Osteoblast (primary cell): ENCODE measurements at regions not wholly inside any gene's neighbourhood (a gene's known extent, or its start where the extent isn't known, plus 50 kb on each side); places are given as distances from the start of the nearest gene placed in this dataset.
"Not testable (repeated sequence)": the region's sequence is repeated elsewhere in the genome, so short reads cannot be mapped to it uniquely, and the experiment has no call there.

Experiments used
- DNase-seq: peaks from one replicate; pipeline ENCODE4 v3.0.0; 2011; ENCODE audit warnings: low spot score, mixed read lengths; ENCODE audit not compliant: insufficient read length; ENCODE audit errors: missing footprints
- H2AFZ ChIP-seq: 2 replicates; pipeline ENCODE4 v1.6.0; 2011; ENCODE audit warnings: mild to moderate bottlenecking, low read length
- H3K27ac ChIP-seq: 2 replicates; pipeline ENCODE4 v1.5.1; 2011; ENCODE audit warnings: mild to moderate bottlenecking, low read depth, low read length, moderate library complexity
- H3K27me3 ChIP-seq: 2 replicates; pipeline ENCODE4 v1.6.0; 2012; ENCODE audit warnings: mild to moderate bottlenecking, control low read depth, inconsistent platforms, low read length, moderate library complexity; ENCODE audit not compliant: insufficient read depth
- H3K36me3 ChIP-seq: 2 replicates; pipeline ENCODE4 v1.5.1; 2011; ENCODE audit warnings: mild to moderate bottlenecking, low read length, control low read depth, moderate library complexity; ENCODE audit not compliant: insufficient read depth
- H3K4me1 ChIP-seq: 2 replicates; pipeline ENCODE4 v1.5.1; 2011; ENCODE audit warnings: mild to moderate bottlenecking, low read length, control low read depth, moderate library complexity; ENCODE audit not compliant: insufficient read depth
- H3K4me2 ChIP-seq: 2 replicates; pipeline ENCODE4 v1.6.0; 2011; ENCODE audit warnings: mild to moderate bottlenecking, low read length; ENCODE audit not compliant: insufficient read depth
- H3K4me3 ChIP-seq: fragments of 200-600 bp; sonication (generic); 3 replicates; pipeline ENCODE4 v1.5.1; 2012; ENCODE audit warnings: mild to moderate bottlenecking, low read length, inconsistent platforms; ENCODE audit not compliant: insufficient read depth
- H3K79me2 ChIP-seq: 2 replicates; pipeline ENCODE4 v1.6.0; 2012; ENCODE audit warnings: mild to moderate bottlenecking, low read length, control low read depth, inconsistent platforms; ENCODE audit not compliant: insufficient read depth
- H3K9me3 ChIP-seq: 2 replicates; pipeline ENCODE4 v1.5.1; 2011; ENCODE audit warnings: low read depth, low read length, control low read depth
- H4K20me1 ChIP-seq: 2 replicates; pipeline ENCODE4 v1.6.0; 2012; ENCODE audit warnings: mild to moderate bottlenecking, low read length, control low read depth; ENCODE audit not compliant: insufficient read depth
- TF ChIP-seq, protein P1 (sequence below): IDR thresholded peaks from 2 replicates; pipeline ENCODE4 v1.5.1; 2011; ENCODE audit warnings: mild to moderate bottlenecking, low read depth, low read length, moderate library complexity; ENCODE audit errors: extremely low read depth

DNA sequence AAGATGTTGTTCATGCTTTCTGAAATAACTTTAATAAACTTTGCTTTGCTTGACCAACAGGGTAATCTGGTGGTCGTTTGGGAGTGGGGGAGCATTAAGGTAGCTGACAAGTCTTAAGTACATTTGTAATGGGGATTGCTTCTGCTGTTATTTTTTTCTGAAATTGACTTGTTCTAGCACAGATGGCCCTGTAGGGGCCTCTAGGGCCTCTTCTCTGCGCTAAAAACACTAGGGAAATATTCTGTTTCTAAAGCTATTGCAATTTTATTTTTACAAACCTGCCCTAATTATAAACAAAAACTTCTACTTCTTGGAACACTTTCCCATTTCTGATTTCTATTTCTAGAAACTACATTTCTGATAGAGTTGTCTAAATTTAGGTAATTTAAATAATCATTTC, 191.3 kb upstream of the KCNJ3 start:
- Histone ChIP-seq H2AFZ (no peak overlapping the region), H4K20me1 (no peaks in the 10 kb centered on the region), H3K36me3 (no peaks in the 10 kb centered on the region), H3K27me3 (no peaks in the 10 kb centered on the region), H3K4me3 (no peak overlapping the region), H3K79me2 (no peaks in the 10 kb centered on the region), H3K4me2 (no peak overlapping the region), H3K4me1 (no peaks in the 10 kb centered on the region), H3K27ac (no peak overlapping the region), H3K9me3 (no peaks in the 10 kb centered on the region)
- DNase-seq, result no peak
- TF ChIP-seq, protein P1, sequence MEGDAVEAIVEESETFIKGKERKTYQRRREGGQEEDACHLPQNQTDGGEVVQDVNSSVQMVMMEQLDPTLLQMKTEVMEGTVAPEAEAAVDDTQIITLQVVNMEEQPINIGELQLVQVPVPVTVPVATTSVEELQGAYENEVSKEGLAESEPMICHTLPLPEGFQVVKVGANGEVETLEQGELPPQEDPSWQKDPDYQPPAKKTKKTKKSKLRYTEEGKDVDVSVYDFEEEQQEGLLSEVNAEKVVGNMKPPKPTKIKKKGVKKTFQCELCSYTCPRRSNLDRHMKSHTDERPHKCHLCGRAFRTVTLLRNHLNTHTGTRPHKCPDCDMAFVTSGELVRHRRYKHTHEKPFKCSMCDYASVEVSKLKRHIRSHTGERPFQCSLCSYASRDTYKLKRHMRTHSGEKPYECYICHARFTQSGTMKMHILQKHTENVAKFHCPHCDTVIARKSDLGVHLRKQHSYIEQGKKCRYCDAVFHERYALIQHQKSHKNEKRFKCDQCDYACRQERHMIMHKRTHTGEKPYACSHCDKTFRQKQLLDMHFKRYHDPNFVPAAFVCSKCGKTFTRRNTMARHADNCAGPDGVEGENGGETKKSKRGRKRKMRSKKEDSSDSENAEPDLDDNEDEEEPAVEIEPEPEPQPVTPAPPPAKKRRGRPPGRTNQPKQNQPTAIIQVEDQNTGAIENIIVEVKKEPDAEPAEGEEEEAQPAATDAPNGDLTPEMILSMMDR, result no peak

DNA sequence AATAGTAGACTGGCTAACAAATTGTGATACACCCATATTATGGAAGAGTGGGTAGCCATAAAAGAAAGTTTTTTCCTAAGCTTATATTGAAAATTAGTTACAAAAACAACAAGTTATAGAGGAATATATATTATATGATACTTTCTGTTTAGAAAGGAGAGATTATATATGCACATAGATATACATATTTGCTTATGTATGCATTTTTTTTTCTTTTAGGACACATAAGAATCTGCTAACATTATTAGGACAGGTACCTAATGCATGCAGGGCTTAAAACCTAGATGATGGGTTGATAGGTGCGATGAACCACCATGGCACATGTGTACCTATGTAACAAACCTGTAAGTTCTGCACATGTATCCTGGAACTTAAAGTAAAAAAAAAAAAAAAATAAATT, 179.6 kb upstream of the KCNJ3 start:
- DNase-seq, result no peak
- H3K9me3 ChIP-seq, result peaks cover 5% of the 10 kb centered on the region
- TF ChIP-seq, protein P1, result no peak

GRCh38 chr2:154520951-154521350, 177.5 kb upstream of the KCNJ3 start:
- not testable (repeated sequence) for H3K4me3 ChIP-seq, H3K27me3 ChIP-seq

More for the DNA sequence above, 179.6 kb upstream of the KCNJ3 start:
- H4K20me1 ChIP-seq, result no peaks in the 10 kb centered on the region
- no peaks in the 10 kb centered on the region for H3K27me3 ChIP-seq
- no peak overlapping the region for H2AFZ ChIP-seq
- H3K4me1 ChIP-seq, result no peaks in the 10 kb centered on the region
- no peak overlapping the region for H3K4me3 ChIP-seq
- no peaks in the 10 kb centered on the region for H3K79me2 ChIP-seq
- H3K27ac ChIP-seq, result no peak overlapping the region
- no peaks in the 10 kb centered on the region for H3K36me3 ChIP-seq
- no peak overlapping the region for H3K4me2 ChIP-seq

GRCh38 chr2:154526234-154526633, 172.3 kb upstream of the KCNJ3 start:
- H3K27me3 ChIP-seq, result no peaks in the 10 kb centered on the region
- no peak overlapping the region for H3K27ac ChIP-seq

More at GRCh38 chr2:154520951-154521350, 177.5 kb upstream of the KCNJ3 start:
- not testable (repeated sequence) for H3K36me3 ChIP-seq, H3K27ac ChIP-seq, H3K4me2 ChIP-seq, H3K79me2 ChIP-seq, H4K20me1 ChIP-seq, H3K9me3 ChIP-seq, DNase-seq, H3K4me1 ChIP-seq, H2AFZ ChIP-seq

More at GRCh38 chr2:154526234-154526633, 172.3 kb upstream of the KCNJ3 start:
- H3K4me2 ChIP-seq, result no peak overlapping the region
- no peak overlapping the region for H2AFZ ChIP-seq
- H3K9me3 ChIP-seq, result peaks cover 6% of the 10 kb centered on the region
- no peaks in the 10 kb centered on the region for H3K4me1 ChIP-seq
- DNase-seq, result no peak
- TF ChIP-seq, protein P1, result no peak
- no peaks in the 10 kb centered on the region for H4K20me1 ChIP-seq
- H3K4me3 ChIP-seq, result no peak overlapping the region
- no peaks in the 10 kb centered on the region for H3K36me3 ChIP-seq
- no peaks in the 10 kb centered on the region for H3K79me2 ChIP-seq
